Esophagus squamous epithelium (tissue), 5 donors: ENCODE measurements at regions not wholly inside any gene's neighbourhood (a gene's known extent, or its start where the extent isn't known, plus 50 kb on each side); places are given as distances from the start of the nearest gene placed in this dataset.
"Not testable (repeated sequence)": the region's sequence is repeated elsewhere in the genome, so short reads cannot be mapped to it uniquely, and the experiment has no call there.

ENCODE experiments used
- DNase-seq: peaks from one replicate; lab custom pipeline; 2025; lab: John Stamatoyannopoulos, UW
- H3K27ac ChIP-seq, 4 donors: fragments of 200-600 bp; sonication (generic); one replicate each; pipeline ENCODE4 v1.5.1; 2016 to 2019; ENCODE audit warnings: mild to moderate bottlenecking in 1 of 4
- H3K27me3 ChIP-seq, 4 donors: fragments of 200-600 bp; sonication (generic); 1 replicate in 3 of 4; 2 replicates in 1 of 4; pipeline versions ENCODE4 v1.5.1 to v1.6.0; 2017 to 2021; ENCODE audit warnings: antibody characterized with exemption in 1 of 4
- H3K36me3 ChIP-seq, 3 donors: fragments of 200-600 bp; sonication (generic); one replicate each; pipeline ENCODE4 v1.5.1; 2016 to 2019
- H3K4me1 ChIP-seq, 3 donors: fragments of 200-600 bp; sonication (generic); one replicate each; pipeline ENCODE4 v1.5.1; 2017 to 2019
- H3K4me3 ChIP-seq, 4 donors: fragments of 200-600 bp; sonication (generic); 1 replicate in 3 of 4; 2 replicates in 1 of 4; pipeline ENCODE4 v1.5.1; 2016 to 2019; ENCODE audit warnings: mild to moderate bottlenecking in 2 of 4, moderate library complexity in 1 of 4
- H3K9me3 ChIP-seq, 3 donors: fragments of 200-600 bp; sonication (generic); one replicate each; pipeline ENCODE4 v1.5.1; 2016 to 2019
- POLR2A ChIP-seq, 4 donors: fragments of 450-650 bp; IDR thresholded peaks; one replicate each; pipeline ENCODE4 v1.6.1; 2017; ENCODE audit warnings: antibody characterized with exemption in 4 of 4, mild to moderate bottlenecking in 4 of 4, moderate library complexity in 3 of 4
- WGBS, 2 donors: methylation state at CpG; one replicate each; pipeline ENCODE4 v1.1.5; 2018; 5-methylcytosine and 5-hydroxymethylcytosine counted together
- intact Hi-C: fragments of 100-400 bp; cut with DNase I; formaldehyde crosslinking; loops from one replicate; pipeline ENCODE4 v1.15.0; 2022
- TF ChIP-seq, protein P1 (sequence below), 6 experiments: fragments of 450-650 bp in 4 of 6; fragments of 200-600 bp in 2 of 6; sonication (generic) in 2 of 6; IDR thresholded peaks; one replicate each; pipeline ENCODE4 v1.5.1; 2016 to 2019; ENCODE audit warnings: antibody characterized with exemption in 6 of 6, mild to moderate bottlenecking in 4 of 6, moderate library complexity in 4 of 6
- donor health status: DM: yes; HTN: yes; CAD: no.

DNA sequence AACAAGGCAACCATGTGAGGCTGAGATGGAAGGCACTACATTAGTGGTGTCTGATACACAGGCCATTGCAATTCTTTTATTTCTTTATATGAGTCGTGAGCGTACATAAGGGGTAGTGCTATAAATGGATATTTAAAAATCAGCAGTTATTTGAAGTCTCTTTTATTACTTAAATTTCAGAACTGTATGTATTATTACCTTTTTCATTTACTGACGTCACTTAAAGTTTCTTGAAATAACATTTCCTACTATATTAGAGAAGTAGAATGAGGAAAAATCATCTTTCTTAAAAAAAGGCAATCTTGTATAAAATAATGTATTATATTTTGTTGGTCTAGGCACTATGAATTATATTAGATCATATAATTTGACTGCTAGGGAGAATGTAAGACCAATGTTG, 280.9 kb upstream of the CYLC2 start:
- no peak overlapping the region for H3K27ac ChIP-seq
- TF ChIP-seq, protein P1, sequence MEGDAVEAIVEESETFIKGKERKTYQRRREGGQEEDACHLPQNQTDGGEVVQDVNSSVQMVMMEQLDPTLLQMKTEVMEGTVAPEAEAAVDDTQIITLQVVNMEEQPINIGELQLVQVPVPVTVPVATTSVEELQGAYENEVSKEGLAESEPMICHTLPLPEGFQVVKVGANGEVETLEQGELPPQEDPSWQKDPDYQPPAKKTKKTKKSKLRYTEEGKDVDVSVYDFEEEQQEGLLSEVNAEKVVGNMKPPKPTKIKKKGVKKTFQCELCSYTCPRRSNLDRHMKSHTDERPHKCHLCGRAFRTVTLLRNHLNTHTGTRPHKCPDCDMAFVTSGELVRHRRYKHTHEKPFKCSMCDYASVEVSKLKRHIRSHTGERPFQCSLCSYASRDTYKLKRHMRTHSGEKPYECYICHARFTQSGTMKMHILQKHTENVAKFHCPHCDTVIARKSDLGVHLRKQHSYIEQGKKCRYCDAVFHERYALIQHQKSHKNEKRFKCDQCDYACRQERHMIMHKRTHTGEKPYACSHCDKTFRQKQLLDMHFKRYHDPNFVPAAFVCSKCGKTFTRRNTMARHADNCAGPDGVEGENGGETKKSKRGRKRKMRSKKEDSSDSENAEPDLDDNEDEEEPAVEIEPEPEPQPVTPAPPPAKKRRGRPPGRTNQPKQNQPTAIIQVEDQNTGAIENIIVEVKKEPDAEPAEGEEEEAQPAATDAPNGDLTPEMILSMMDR (IDR thresholded peaks at IDR 0.05): no peak
- TF ChIP-seq POLR2A (IDR thresholded peaks at IDR 0.05): no peak
- H3K9me3 ChIP-seq: peaks cover 0 to 16% (median 0%) of the 10 kb centered on the region in 3 donors
- H3K4me1 ChIP-seq: no peaks in the 10 kb centered on the region
- no peaks in the 10 kb centered on the region for H3K36me3 ChIP-seq
- intact Hi-C loops: no loop called here
- 69 to 82% methylated on average over 3 of the region's 3 CpGs for WGBS, 2 donors
- DNase-seq: no peak
- no peak overlapping the region for H3K4me3 ChIP-seq
- no peaks in the 10 kb centered on the region for H3K27me3 ChIP-seq

DNA sequence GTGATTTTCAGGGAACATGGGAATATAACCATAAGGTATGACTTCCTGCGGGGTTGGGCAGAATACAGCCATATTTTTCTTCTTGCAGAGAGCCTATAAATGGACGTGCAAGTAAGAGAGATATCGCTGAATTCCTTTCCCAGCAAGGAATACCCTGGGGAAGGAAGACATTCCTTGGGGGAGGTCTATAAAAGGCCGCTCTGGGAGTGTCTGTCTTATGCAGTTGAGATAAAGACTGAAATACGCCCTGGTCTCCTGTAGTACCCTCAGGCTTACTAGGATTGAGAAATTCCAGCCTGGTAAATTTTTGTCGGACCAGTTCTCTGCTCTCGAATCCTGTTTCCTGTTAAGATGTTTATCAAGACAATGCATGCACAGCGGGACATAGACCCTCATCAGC, 282.2 kb upstream of the CYLC2 start:
- H3K27me3 ChIP-seq, H3K4me1 ChIP-seq, intact Hi-C loops, H3K27ac ChIP-seq, H3K4me3 ChIP-seq, DNase-seq, H3K36me3 ChIP-seq: not testable (repeated sequence)
- H3K9me3 ChIP-seq: peaks cover 0 to 16% (median 0%) of the 10 kb centered on the region in 3 donors
- 76 to 77% methylated on average over 8 of the region's 8 CpGs for WGBS, 2 donors

DNA sequence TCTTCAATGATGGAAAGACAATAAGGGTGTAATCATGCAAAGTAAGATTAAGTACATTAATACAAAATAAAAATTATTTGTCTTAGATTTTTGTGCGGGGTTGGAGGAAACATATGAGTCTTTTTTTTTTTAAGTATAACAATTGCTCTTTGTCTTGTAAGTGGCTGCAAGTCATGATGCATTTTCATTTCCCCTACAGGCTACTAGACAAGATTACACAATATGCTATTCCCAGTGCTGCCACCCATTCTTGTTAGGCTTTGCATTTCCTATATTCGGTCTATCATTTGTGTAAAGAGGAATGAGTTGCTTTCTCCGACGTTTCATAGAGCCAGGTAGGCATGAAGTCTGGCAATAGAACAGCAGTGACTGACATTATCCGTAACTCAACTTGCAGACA, 294.2 kb upstream of the CYLC2 start:
- intact Hi-C loops: no loop called here
- Histone ChIP-seq H3K4me3 (no peak overlapping the region), H3K9me3 (no peaks in the 10 kb centered on the region), H3K36me3 (no peaks in the 10 kb centered on the region), H3K27ac (no peak overlapping the region), H3K4me1 (no peaks in the 10 kb centered on the region), H3K27me3 (no peaks in the 10 kb centered on the region)
- no peak for DNase-seq
- WGBS, 2 donors: 62 to 86% methylated on average over 5 of the region's 5 CpGs
- TF ChIP-seq POLR2A (IDR thresholded peaks at IDR 0.05): no peak
- TF ChIP-seq, protein P1 (IDR thresholded peaks at IDR 0.05): no peak

DNA sequence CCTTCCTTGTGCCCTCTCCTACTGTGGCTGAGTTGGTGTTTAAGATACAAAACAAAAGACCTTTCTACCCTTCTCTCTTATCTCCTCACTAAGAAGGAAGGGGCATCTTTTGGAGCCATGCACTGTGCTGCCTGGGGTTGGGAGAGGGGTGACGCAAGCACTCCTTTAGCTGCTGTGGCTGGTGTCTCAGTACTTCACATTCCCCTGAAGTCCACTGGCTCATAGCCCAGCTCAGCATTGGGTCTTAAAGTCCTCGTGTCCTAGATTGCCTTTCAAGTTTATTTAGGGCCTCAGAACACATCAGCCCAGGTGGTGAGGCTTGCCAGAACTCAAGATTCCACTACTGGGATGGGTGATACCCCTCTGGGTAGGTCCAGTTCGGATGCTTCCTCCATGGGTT, 325.9 kb upstream of the CYLC2 start:
- TF ChIP-seq, protein P1 (IDR thresholded peaks at IDR 0.05): no peak
- Histone ChIP-seq H3K27ac (no peak overlapping the region), H3K4me3 (no peak overlapping the region), H3K27me3 (no peaks in the 10 kb centered on the region), H3K9me3 (no peaks in the 10 kb centered on the region), H3K36me3 (no peaks in the 10 kb centered on the region), H3K4me1 (no peaks in the 10 kb centered on the region)
- intact Hi-C loops: no loop called here
- WGBS, 2 donors: 72 to 79% methylated on average over 2 to 3 of the region's 3 CpGs
- no peak for DNase-seq

DNA sequence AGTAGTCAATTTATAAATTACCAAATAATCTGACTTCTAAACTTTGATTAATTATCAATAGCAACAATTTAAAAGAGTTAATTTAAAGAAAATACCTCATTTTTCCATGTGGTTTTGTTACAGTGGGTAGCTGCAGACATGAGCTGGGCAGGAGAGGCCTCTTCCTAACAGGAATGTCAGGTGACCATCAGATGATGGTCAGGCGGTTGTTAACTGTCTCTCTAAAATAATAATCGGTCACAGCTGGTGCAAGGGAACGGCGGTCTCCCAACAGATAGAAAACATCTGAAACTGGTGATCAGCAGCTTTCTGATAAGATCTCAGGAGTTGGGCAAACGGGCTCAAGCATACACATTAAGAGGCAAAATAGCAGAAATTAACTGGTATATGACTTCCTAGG, 342.7 kb upstream of the CYLC2 start:
- TF ChIP-seq, protein P1 (IDR thresholded peaks at IDR 0.05): no peak
- no peak for TF ChIP-seq POLR2A (IDR thresholded peaks at IDR 0.05)
- no peaks in the 10 kb centered on the region for H3K9me3 ChIP-seq
- no peaks in the 10 kb centered on the region for H3K36me3 ChIP-seq
- H3K27ac ChIP-seq: no peak overlapping the region
- no peaks in the 10 kb centered on the region for H3K27me3 ChIP-seq
- intact Hi-C loops: no loop called here
- H3K4me3 ChIP-seq: no peak overlapping the region
- DNase-seq: no peak
- WGBS, 2 donors: 68 to 75% methylated on average over 5 of the region's 5 CpGs
- H3K4me1 ChIP-seq: no peaks in the 10 kb centered on the region

DNA sequence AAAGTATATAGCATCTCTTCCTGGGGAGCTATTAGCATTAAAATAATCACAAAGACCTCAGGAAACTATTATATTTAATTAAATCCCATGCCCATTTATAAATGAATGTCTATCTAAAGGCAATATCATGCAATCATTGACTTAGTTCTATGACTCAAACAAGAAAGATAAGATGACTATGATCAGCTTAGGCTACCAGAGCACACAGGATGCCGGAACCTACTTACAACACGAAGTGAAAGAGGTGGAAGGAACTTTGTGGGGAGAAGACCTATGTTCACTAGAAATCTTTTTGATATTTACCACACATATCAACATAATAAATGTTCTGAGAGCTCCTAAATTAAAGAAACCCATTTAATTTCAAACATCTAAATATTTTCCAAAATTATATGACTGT, 344.2 kb upstream of the CYLC2 start:
- intact Hi-C loops: no loop called here
- WGBS, 2 donors: 62 to 72% methylated on average over 2 of the region's 2 CpGs

More for the DNA sequence above, 344.2 kb upstream of the CYLC2 start:
- H3K27me3 ChIP-seq: no peaks in the 10 kb centered on the region
- no peaks in the 10 kb centered on the region for H3K36me3 ChIP-seq
- H3K4me3 ChIP-seq: no peak overlapping the region
- no peak overlapping the region for H3K27ac ChIP-seq
- DNase-seq: no peak
- no peaks in the 10 kb centered on the region for H3K9me3 ChIP-seq
- no peaks in the 10 kb centered on the region for H3K4me1 ChIP-seq
- no peak for TF ChIP-seq POLR2A (IDR thresholded peaks at IDR 0.05)
- TF ChIP-seq, protein P1 (IDR thresholded peaks at IDR 0.05): no peak
